Coronary artery (tissue), 2 donors: ENCODE measurements at regions not wholly inside any gene's neighbourhood (a gene's known extent, or its start where the extent isn't known, plus 50 kb on each side); places are given as distances from the start of the nearest gene placed in this dataset.

Experiments used
- DNase-seq: peaks from one replicate; pipeline ENCODE4 v3.0.0-alpha.2; 2017; ENCODE audit warnings: low spot score
- H3K27ac ChIP-seq, 2 donors: fragments of 200-600 bp; sonication (generic); one replicate each; pipeline ENCODE4 v1.5.1; 2016 to 2019
- H3K4me3 ChIP-seq: fragments of 200-600 bp; sonication (generic); 2 replicates; pipeline ENCODE4 v1.5.1; 2016; ENCODE audit warnings: mild to moderate bottlenecking, moderate library complexity
- CTCF ChIP-seq: fragments of 200-600 bp; sonication (generic); IDR thresholded peaks from one replicate; pipeline ENCODE4 v1.5.1; 2019; ENCODE audit warnings: antibody characterized with exemption

- no peak overlapping the region for H3K4me3 ChIP-seq
- DNase-seq: no peak
- TF ChIP-seq CTCF: no peak
- H3K27ac ChIP-seq: no peak overlapping the region
Observed at GRCh38 chrY:7806592-7807515, 895.3 kb upstream of the AMELY start.

- Histone ChIP-seq H3K27ac (no peak overlapping the region), H3K4me3 (no peak overlapping the region)
- no peak for TF ChIP-seq CTCF
- DNase-seq: no peak
Observed at GRCh38 chrY:7805624-7806023, 894.1 kb upstream of the AMELY start.

- no peak for TF ChIP-seq CTCF
- no peak overlapping the region for H3K27ac ChIP-seq
- H3K4me3 ChIP-seq: no peak overlapping the region
- no peak for DNase-seq
Observed at GRCh38 chrY:7803737-7804136, 892.2 kb upstream of the AMELY start.

GRCh38 chrY:7796128-7796527 is 884.6 kb upstream of the AMELY start:
- no peak for TF ChIP-seq CTCF
- Histone ChIP-seq H3K27ac (no peak overlapping the region), H3K4me3 (no peak overlapping the region)
- DNase-seq: no peak

GRCh38 chrY:7794441-7794840 is 882.9 kb upstream of the AMELY start:
- TF ChIP-seq CTCF: no peak
- no peak for DNase-seq

GRCh38 chrY:7793989-7794388 is 882.4 kb upstream of the AMELY start:
- Histone ChIP-seq H3K4me3 (no peak overlapping the region), H3K27ac (no peak overlapping the region)
- no peak for TF ChIP-seq CTCF
- no peak for DNase-seq

More at GRCh38 chrY:7794441-7794840, 882.9 kb upstream of the AMELY start:
- Histone ChIP-seq H3K4me3 (no peak overlapping the region), H3K27ac (no peak overlapping the region)

- Histone ChIP-seq H3K4me3 (no peak overlapping the region), H3K27ac (no peak overlapping the region)
- TF ChIP-seq CTCF: no peak
- DNase-seq: no peak
Observed at GRCh38 chrY:7792431-7792830, 880.9 kb upstream of the AMELY start.
